ENCODE measurements at regions not wholly inside any gene's neighbourhood (a gene's known extent, or its start where the extent isn't known, plus 50 kb on each side); places are given as distances from the start of the nearest gene placed in this dataset.
A peak's percentile ranks its signal among the peaks of the same experiment; 100 is the strongest.

DNA sequence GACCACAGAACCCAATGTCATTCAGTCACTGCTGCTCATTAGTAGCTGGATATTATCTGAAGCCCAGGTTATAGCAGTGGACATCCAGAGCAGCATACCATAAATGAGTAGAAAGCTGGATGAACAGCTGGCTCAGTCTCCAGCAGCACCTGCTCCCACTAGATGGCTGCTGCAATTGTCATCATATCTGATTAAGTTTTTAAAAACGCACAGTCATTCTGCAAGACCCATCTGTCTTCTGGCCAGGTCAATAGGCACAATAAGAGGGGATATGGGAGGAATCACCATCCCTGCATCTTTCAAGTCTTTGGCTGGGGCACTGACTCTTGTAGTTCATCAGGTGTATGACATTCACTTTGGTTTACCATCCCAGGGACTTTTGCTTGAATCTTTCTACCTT, 55.1 kb upstream of the XDH start:
- Histone ChIP-seq H2AFZ (ENCODE audit: low read depth, low read length) (no peak overlapping the region), H3K27me3 (ENCODE audit: control insufficient read depth in 2 of 2, insufficient read depth in 2 of 2, low read length in 2 of 2) (no peaks in the 10 kb centered on the region), H3K36me3 (ENCODE audit: control insufficient read depth, insufficient read depth, low read length) (no peaks in the 10 kb centered on the region), H3K79me2 (ENCODE audit: control insufficient read depth, insufficient read depth, low read length) (no peaks in the 10 kb centered on the region), H3K4me3 (no peak overlapping the region), H3K9me3 (replicated peaks; ENCODE audit: control insufficient read depth, insufficient read depth, low read depth, low read length) (no peaks in the 10 kb centered on the region), H3K9ac (ENCODE audit: insufficient read depth in 1 of 2, low read depth in 2 of 2, low read length in 2 of 2) (no peak overlapping the region), H3K9me1 (ENCODE audit: control insufficient read depth, insufficient read depth, low read length) (no peaks in the 10 kb centered on the region), H3K27ac (ENCODE audit: extremely low read depth, low read depth, low read length) (no peak overlapping the region), H3K4me1 (replicated peaks in 1 of 2; ENCODE audit: control insufficient read depth in 2 of 2, insufficient read depth in 2 of 2, low read length in 2 of 2) (no peaks in the 10 kb centered on the region), H3K4me2 (ENCODE audit: insufficient read depth, low read length) (no peak overlapping the region), H4K20me1 (replicated peaks; ENCODE audit: control insufficient read depth, insufficient read depth, low read length) (no peaks in the 10 kb centered on the region)
- intact Hi-C loops (cut with micrococcal nuclease), result no loop called here
- in situ Hi-C loops (cut with MboI), result no loop called here
- ChIA-PET CTCF (ENCODE audit: low intra/inter-chr PET ratio) (no interaction called here), POLR2A (interaction anchor here (0.6 kb wide), 1 partner anchor 1895 kb away, joined by 3 read pairs; no protein-coding TSS in a partner anchor)
- ATAC-seq, result no peak
- BruUV-seq (replicated peaks), result no TSS peak
- TF ChIP-seq MAFG (tag; conservative IDR thresholded peaks at IDR 0.05) (0 out of 2 replicates have a peak, but pooled peaks have one; percentile 25), TBL1XR1 (IDR thresholded peaks at IDR 0.05; ENCODE audit: low read length in 2 of 2) (no peak), NFE2 (IDR thresholded peaks at IDR 0.05; ENCODE audit: low read depth) (peak; percentile 33)
- WGBS (ENCODE audit: insufficient coverage, low coverage, missing lambda C conversion rate), result 0% methylated on average over 1 of the region's 1 CpG
- DNase-seq (ENCODE audit: extremely low read depth in 1 of 4, low spot score in 3 of 4), result no peak
- no peak for FAIRE-seq

DNA sequence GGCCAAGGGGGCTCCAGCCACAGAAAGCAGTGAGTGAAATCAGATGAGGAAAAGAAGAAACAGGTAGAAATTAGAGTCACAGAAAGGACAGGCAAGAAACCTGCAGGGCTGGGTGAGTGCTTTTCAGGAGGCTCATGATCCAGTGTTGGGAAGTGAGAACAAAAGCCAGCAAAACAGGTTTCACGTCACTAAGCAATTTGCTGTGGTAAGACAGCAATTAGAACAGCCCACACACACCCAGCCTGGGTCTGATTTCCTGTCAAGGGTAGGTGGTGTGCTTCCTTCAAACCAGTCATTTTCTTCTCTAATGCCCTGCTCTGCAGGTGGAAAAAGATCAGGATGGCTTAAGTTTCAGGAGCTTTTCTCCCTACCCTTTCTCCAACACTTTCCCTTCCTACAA, 52.9 kb upstream of the XDH start:
- no peak for ATAC-seq
- Histone ChIP-seq H3K4me3 (no peak overlapping the region), H3K27ac (ENCODE audit: extremely low read depth, low read depth, low read length) (no peak overlapping the region), H4K20me1 (replicated peaks; ENCODE audit: control insufficient read depth, insufficient read depth, low read length) (no peaks in the 10 kb centered on the region), H2AFZ (ENCODE audit: low read depth, low read length) (no peak overlapping the region), H3K36me3 (ENCODE audit: control insufficient read depth, insufficient read depth, low read length) (no peaks in the 10 kb centered on the region), H3K9me3 (replicated peaks; ENCODE audit: control insufficient read depth, insufficient read depth, low read depth, low read length) (no peaks in the 10 kb centered on the region), H3K9me1 (ENCODE audit: control insufficient read depth, insufficient read depth, low read length) (no peaks in the 10 kb centered on the region), H3K27me3 (ENCODE audit: control insufficient read depth in 2 of 2, insufficient read depth in 2 of 2, low read length in 2 of 2) (no peaks in the 10 kb centered on the region), H3K9ac (ENCODE audit: insufficient read depth in 1 of 2, low read depth in 2 of 2, low read length in 2 of 2) (no peak overlapping the region), H3K4me1 (replicated peaks in 1 of 2; ENCODE audit: control insufficient read depth in 2 of 2, insufficient read depth in 2 of 2, low read length in 2 of 2) (no peaks in the 10 kb centered on the region), H3K4me2 (ENCODE audit: insufficient read depth, low read length) (no peak overlapping the region), H3K79me2 (ENCODE audit: control insufficient read depth, insufficient read depth, low read length) (no peaks in the 10 kb centered on the region)
- in situ Hi-C loops (cut with MboI), result no loop called here
- POLR2A ChIA-PET, result no interaction called here
- WGBS (ENCODE audit: insufficient coverage, low coverage, missing lambda C conversion rate), result 0% methylated on average over 1 of the region's 1 CpG
- no peak for DNase-seq (ENCODE audit: extremely low read depth in 1 of 4, low spot score in 3 of 4)
- BruUV-seq (replicated peaks), result no TSS peak
- intact Hi-C loops (cut with micrococcal nuclease), result no loop called here
- no peak for FAIRE-seq
- CTCF ChIA-PET (ENCODE audit: low intra/inter-chr PET ratio), result no interaction called here
- TF ChIP-seq NFRKB (IDR thresholded peaks at IDR 0.05; ENCODE audit: low read depth) (no peak), NR4A1 (CRISPR knock-in tag; IDR thresholded peaks at IDR 0.05) (no peak), NR4A1 (tag; IDR thresholded peaks at IDR 0.05) (no peak), CREM (IDR thresholded peaks at IDR 0.05; ENCODE audit: low read depth) (no peak), NCOA4 (IDR thresholded peaks at IDR 0.05; ENCODE audit: partially characterized antibody) (no peak)
- TF ChIP-seq, protein P1, sequence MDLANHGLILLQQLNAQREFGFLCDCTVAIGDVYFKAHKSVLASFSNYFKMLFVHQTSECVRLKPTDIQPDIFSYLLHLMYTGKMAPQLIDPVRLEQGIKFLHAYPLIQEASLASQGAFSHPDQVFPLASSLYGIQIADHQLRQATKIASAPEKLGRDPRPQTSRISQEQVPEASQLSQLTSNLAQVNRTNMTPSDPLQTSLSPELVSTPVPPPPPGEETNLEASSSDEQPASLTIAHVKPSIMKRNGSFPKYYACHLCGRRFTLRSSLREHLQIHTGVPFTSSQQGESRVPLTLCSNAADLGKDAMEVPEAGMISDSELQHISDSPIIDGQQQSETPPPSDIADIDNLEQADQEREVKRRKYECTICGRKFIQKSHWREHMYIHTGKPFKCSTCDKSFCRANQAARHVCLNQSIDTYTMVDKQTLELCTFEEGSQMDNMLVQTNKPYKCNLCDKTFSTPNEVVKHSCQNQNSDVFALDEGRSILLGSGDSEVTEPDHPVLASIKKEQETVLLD (IDR thresholded peaks at IDR 0.05), result no peak
